IMR-90 (cell line): ENCODE measurements at regions not wholly inside any gene's neighbourhood (a gene's known extent, or its start where the extent isn't known, plus 50 kb on each side); places are given as distances from the start of the nearest gene placed in this dataset.

Source experiments
- ELK1 ChIP-seq: fragments of 150-350 bp; IDR thresholded peaks from 2 replicates; pipeline ENCODE4 v1.6.1; 2016; ENCODE audit warnings: low read depth, mild to moderate bottlenecking, low read length, moderate library complexity, borderline replicate concordance
- POLR2A ChIP-seq: IDR thresholded peaks from 2 replicates; pipeline ENCODE4 v1.6.1; 2012; ENCODE audit warnings: mild to moderate bottlenecking, low read depth, low read length
- USF2 ChIP-seq: fragments of 150-350 bp; IDR thresholded peaks from 2 replicates; pipeline ENCODE4 v1.6.1; 2017; ENCODE audit warnings: mild to moderate bottlenecking, antibody characterized with exemption, low read length, low read depth
- TF ChIP-seq, protein P1 (sequence below): conservative IDR thresholded peaks from 2 replicates; pipeline ENCODE4 v1.5.1; 2012; ENCODE audit warnings: mild to moderate bottlenecking, low read depth, low read length, improper control_type of control experiment

DNA sequence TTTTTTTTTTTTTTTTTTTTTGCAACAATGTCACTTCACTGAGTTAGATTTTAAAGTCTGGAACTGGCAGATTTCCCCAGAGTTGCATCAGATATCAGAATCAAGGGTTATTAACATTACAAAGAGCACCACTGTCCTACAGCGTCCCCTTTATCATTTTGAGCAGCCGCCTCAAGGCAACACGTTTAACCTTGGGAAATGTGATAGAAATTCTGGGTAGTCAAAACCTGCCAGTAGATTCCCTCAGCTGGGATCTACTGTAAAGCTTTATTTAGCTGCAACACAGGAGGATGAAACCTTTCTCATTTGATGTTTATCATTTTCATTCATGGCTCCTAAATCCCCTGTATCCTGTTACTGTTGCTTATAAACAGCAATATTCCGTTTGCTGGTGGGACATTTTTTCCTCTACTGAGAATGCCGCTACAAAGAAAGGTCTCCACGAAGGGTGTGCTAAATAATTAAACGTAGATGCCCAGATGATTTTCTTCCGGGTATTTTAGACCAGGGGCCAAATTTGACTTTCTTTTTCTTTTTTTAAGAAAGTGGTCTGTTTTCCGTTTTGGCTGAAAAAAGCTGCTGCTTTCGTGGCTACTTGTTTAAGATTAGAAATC, 436.1 kb upstream of the GOT2 start:
- TF ChIP-seq, protein P1, sequence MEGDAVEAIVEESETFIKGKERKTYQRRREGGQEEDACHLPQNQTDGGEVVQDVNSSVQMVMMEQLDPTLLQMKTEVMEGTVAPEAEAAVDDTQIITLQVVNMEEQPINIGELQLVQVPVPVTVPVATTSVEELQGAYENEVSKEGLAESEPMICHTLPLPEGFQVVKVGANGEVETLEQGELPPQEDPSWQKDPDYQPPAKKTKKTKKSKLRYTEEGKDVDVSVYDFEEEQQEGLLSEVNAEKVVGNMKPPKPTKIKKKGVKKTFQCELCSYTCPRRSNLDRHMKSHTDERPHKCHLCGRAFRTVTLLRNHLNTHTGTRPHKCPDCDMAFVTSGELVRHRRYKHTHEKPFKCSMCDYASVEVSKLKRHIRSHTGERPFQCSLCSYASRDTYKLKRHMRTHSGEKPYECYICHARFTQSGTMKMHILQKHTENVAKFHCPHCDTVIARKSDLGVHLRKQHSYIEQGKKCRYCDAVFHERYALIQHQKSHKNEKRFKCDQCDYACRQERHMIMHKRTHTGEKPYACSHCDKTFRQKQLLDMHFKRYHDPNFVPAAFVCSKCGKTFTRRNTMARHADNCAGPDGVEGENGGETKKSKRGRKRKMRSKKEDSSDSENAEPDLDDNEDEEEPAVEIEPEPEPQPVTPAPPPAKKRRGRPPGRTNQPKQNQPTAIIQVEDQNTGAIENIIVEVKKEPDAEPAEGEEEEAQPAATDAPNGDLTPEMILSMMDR = no peak
- no peak for TF ChIP-seq POLR2A
- TF ChIP-seq USF2 = no peak
- TF ChIP-seq ELK1 = no peak
